Activated T-helper 1 cell treated with anti-CD3 and anti-CD28 coated beads, Interleukin-12 subunit alpha, Interleukin-12 subunit beta, Interleukin-2, Interleukin-4 antibody, amounts not matched to agents 30 ng/mL and 10 ng/mL and 1 ng/mL, durations not matched to agents 14 hours and 24 hours and 36 hours (primary cell): ENCODE measurements at regions not wholly inside any gene's neighbourhood (a gene's known extent, or its start where the extent isn't known, plus 50 kb on each side); places are given as distances from the start of the nearest gene placed in this dataset.
A peak's percentile ranks its signal among the peaks of the same experiment; 100 is the strongest.
"Not testable (repeated sequence)": the region's sequence is repeated elsewhere in the genome, so short reads cannot be mapped to it uniquely, and the experiment has no call there.

Experiments used
- DNase-seq: peaks from one replicate; pipeline ENCODE4 v3.0.0; 2021; ENCODE audit warnings: low spot score
- H3K27ac Mint-ChIP-seq: one replicate; pipeline ENCODE4 v1.8.0; 2021; ENCODE audit warnings: mild to moderate bottlenecking, mixed read lengths
- H3K27me3 Mint-ChIP-seq: one replicate; pipeline ENCODE4 v1.8.0; 2022; ENCODE audit warnings: mild to moderate bottlenecking, moderate library complexity, mixed read lengths; ENCODE audit not compliant: insufficient read depth
- H3K36me3 Mint-ChIP-seq: one replicate; pipeline ENCODE4 v1.8.0; 2021; ENCODE audit warnings: low read depth, mixed read lengths
- H3K4me1 Mint-ChIP-seq: one replicate; pipeline ENCODE4 v1.8.0; 2021; ENCODE audit warnings: low read depth, mixed read lengths
- H3K4me3 Mint-ChIP-seq: one replicate; pipeline ENCODE4 v1.8.0; 2021; ENCODE audit warnings: mild to moderate bottlenecking, moderate library complexity, mixed read lengths
- H3K9me3 Mint-ChIP-seq: one replicate; pipeline ENCODE4 v1.8.0; 2021; ENCODE audit warnings: mixed read lengths
- intact Hi-C: fragments of 100-400 bp; cut with micrococcal nuclease; formaldehyde crosslinking; loops from one replicate; pipeline ENCODE4 v1.15.1; 2024

- intact Hi-C loops, result loop anchor here (1.0 to 10.0 kb wide), 7 partner anchors 8 to 589 kb away; partner anchors contain the start of gene PARP4
- peaks cover 61% of the 10 kb centered on the region for H3K4me1 Mint-ChIP-seq
- H3K27ac Mint-ChIP-seq, result peak overlapping the region; percentile 82
- peaks cover 3% of the 10 kb centered on the region for H3K9me3 Mint-ChIP-seq
- H3K27me3 Mint-ChIP-seq, result no peaks in the 10 kb centered on the region
- no peak for DNase-seq
- H3K4me3 Mint-ChIP-seq, result peak overlapping the region; percentile 16
- H3K36me3 Mint-ChIP-seq, result peaks cover 6% of the 10 kb centered on the region
Observed at GRCh38 chr13:23963947-23964346, 66.6 kb upstream of the C1QTNF9B start.

GRCh38 chr13:23965346-23965745, 68.0 kb upstream of the C1QTNF9B start:
- Mint-ChIP-seq H3K36me3 (peaks cover 6% of the 10 kb centered on the region), H3K27ac (no peak overlapping the region), H3K9me3 (peaks cover 3% of the 10 kb centered on the region), H3K4me1 (peaks cover 52% of the 10 kb centered on the region), H3K27me3 (no peaks in the 10 kb centered on the region), H3K4me3 (peak overlapping the region; percentile 6)
- intact Hi-C loops, result loop anchor here (2.0 to 10.0 kb wide), 4 partner anchors 73 to 591 kb away; no protein-coding TSS in a partner anchor
- no peak for DNase-seq

GRCh38 chr13:23966221-23966690, 69.0 kb upstream of the C1QTNF9B start:
- Mint-ChIP-seq H3K36me3 (peaks cover 6% of the 10 kb centered on the region), H3K9me3 (peaks cover 3% of the 10 kb centered on the region), H3K27ac (peak overlapping the region; percentile 86), H3K4me1 (peaks cover 47% of the 10 kb centered on the region), H3K4me3 (peak overlapping the region; percentile 77), H3K27me3 (no peaks in the 10 kb centered on the region)
- no peak for DNase-seq
- intact Hi-C loops, result loop anchor here (1.0 to 10.0 kb wide), 8 partner anchors 14 to 591 kb away; partner anchors contain the start of gene MIPEP

- H3K36me3 Mint-ChIP-seq, result peaks cover 6% of the 10 kb centered on the region
- H3K4me1 Mint-ChIP-seq, result peaks cover 47% of the 10 kb centered on the region
- intact Hi-C loops, result loop anchor here (1.0 to 10.0 kb wide), 8 partner anchors 13 to 592 kb away; partner anchors contain the start of gene MIPEP
- H3K27me3 Mint-ChIP-seq, result no peaks in the 10 kb centered on the region
- peak; percentile 40 for DNase-seq
- peak overlapping the region; percentile 86 for H3K27ac Mint-ChIP-seq
- H3K9me3 Mint-ChIP-seq, result peaks cover 3% of the 10 kb centered on the region
- H3K4me3 Mint-ChIP-seq, result peak overlapping the region; percentile 77
Observed at GRCh38 chr13:23966691-23967615, 69.7 kb upstream of the C1QTNF9B start.

- not testable (repeated sequence) for H3K9me3 Mint-ChIP-seq, H3K36me3 Mint-ChIP-seq, DNase-seq, H3K27me3 Mint-ChIP-seq
- H3K4me3 Mint-ChIP-seq, result peak overlapping the region; percentile 77
- H3K27ac Mint-ChIP-seq, result peak overlapping the region; percentile 73
- intact Hi-C loops, result loop anchor here (10.0 kb wide), 3 partner anchors 173 to 593 kb away; no protein-coding TSS in a partner anchor
- H3K4me1 Mint-ChIP-seq, result peaks cover 47% of the 10 kb centered on the region
Observed at GRCh38 chr13:23967792-23968191, 70.5 kb upstream of the C1QTNF9B start.

- Mint-ChIP-seq H3K36me3 (peaks cover 6% of the 10 kb centered on the region), H3K27me3 (no peaks in the 10 kb centered on the region), H3K9me3 (peaks cover 3% of the 10 kb centered on the region), H3K27ac (no peak overlapping the region), H3K4me1 (peaks cover 30% of the 10 kb centered on the region), H3K4me3 (no peak overlapping the region)
- no peak for DNase-seq
- intact Hi-C loops, result loop anchor here (10.0 kb wide), 3 partner anchors 175 to 595 kb away; no protein-coding TSS in a partner anchor
Observed at GRCh38 chr13:23969647-23970046, 72.3 kb upstream of the C1QTNF9B start.

- H3K4me1 Mint-ChIP-seq, result peaks cover 18% of the 10 kb centered on the region
- intact Hi-C loops, result loop anchor here (1.0 to 5.0 kb wide), 8 partner anchors 13 to 293 kb away; partner anchors contain the start of gene SPATA13
- no peaks in the 10 kb centered on the region for H3K36me3 Mint-ChIP-seq
- peak overlapping the region; percentile 79 for H3K27ac Mint-ChIP-seq
- peak overlapping the region; percentile 90 for H3K4me3 Mint-ChIP-seq
- H3K27me3 Mint-ChIP-seq, result peaks cover 49% of the 10 kb centered on the region
- peak; percentile 32 for DNase-seq
- H3K9me3 Mint-ChIP-seq, result no peaks in the 10 kb centered on the region
Observed at GRCh38 chr13:23979361-23980159, 82.3 kb upstream of the C1QTNF9B start.

GRCh38 chr13:23980160-23980551, 82.9 kb upstream of the C1QTNF9B start:
- peaks cover 53% of the 10 kb centered on the region for H3K27me3 Mint-ChIP-seq
- intact Hi-C loops, result loop anchor here (1.0 to 5.0 kb wide), 7 partner anchors 14 to 292 kb away; partner anchors contain the start of gene SPATA13

GRCh38 chr13:23983671-23984070, 86.4 kb upstream of the C1QTNF9B start:
- H3K36me3 Mint-ChIP-seq, result no peaks in the 10 kb centered on the region
- no peak for DNase-seq
- H3K27me3 Mint-ChIP-seq, result peaks cover 46% of the 10 kb centered on the region
- H3K9me3 Mint-ChIP-seq, result no peaks in the 10 kb centered on the region
- no peak overlapping the region for H3K4me3 Mint-ChIP-seq
- peaks cover 18% of the 10 kb centered on the region for H3K4me1 Mint-ChIP-seq
- H3K27ac Mint-ChIP-seq, result no peak overlapping the region
- intact Hi-C loops, result loop anchor here (5.0 kb wide), 3 partner anchors 179 to 289 kb away; partner anchors contain the start of gene SPATA13

More at GRCh38 chr13:23980160-23980551, 82.9 kb upstream of the C1QTNF9B start:
- Mint-ChIP-seq H3K9me3 (no peaks in the 10 kb centered on the region), H3K27ac (peak overlapping the region; percentile 79), H3K36me3 (no peaks in the 10 kb centered on the region), H3K4me1 (peaks cover 18% of the 10 kb centered on the region), H3K4me3 (peak overlapping the region; percentile 90)
- peak; percentile 89 for DNase-seq

GRCh38 chr13:23984546-23984945, 87.2 kb upstream of the C1QTNF9B start:
- DNase-seq, result no peak
- intact Hi-C loops, result loop anchor here (5.0 kb wide), 3 partner anchors 178 to 288 kb away; partner anchors contain the start of gene SPATA13
- Mint-ChIP-seq H3K36me3 (no peaks in the 10 kb centered on the region), H3K27ac (no peak overlapping the region), H3K4me1 (peaks cover 10% of the 10 kb centered on the region), H3K27me3 (peaks cover 42% of the 10 kb centered on the region), H3K9me3 (no peaks in the 10 kb centered on the region), H3K4me3 (no peak overlapping the region)

- no peak overlapping the region for H3K4me3 Mint-ChIP-seq
- peaks cover 5% of the 10 kb centered on the region for H3K4me1 Mint-ChIP-seq
- intact Hi-C loops, result no loop called here
Observed at GRCh38 chr13:23985060-23985459, 87.8 kb upstream of the C1QTNF9B start.

GRCh38 chr13:23985839-23986238, 88.5 kb upstream of the C1QTNF9B start:
- Mint-ChIP-seq H3K27ac (no peak overlapping the region), H3K4me3 (no peak overlapping the region), H3K9me3 (no peaks in the 10 kb centered on the region), H3K4me1 (no peaks in the 10 kb centered on the region), H3K27me3 (peaks cover 40% of the 10 kb centered on the region), H3K36me3 (no peaks in the 10 kb centered on the region)
- intact Hi-C loops, result no loop called here
- DNase-seq, result no peak

More at GRCh38 chr13:23985060-23985459, 87.8 kb upstream of the C1QTNF9B start:
- Mint-ChIP-seq H3K27me3 (peaks cover 40% of the 10 kb centered on the region), H3K9me3 (no peaks in the 10 kb centered on the region), H3K27ac (no peak overlapping the region), H3K36me3 (no peaks in the 10 kb centered on the region)
- DNase-seq, result no peak
